ENCODE measurements at regions not wholly inside any gene's neighbourhood (a gene's known extent, or its start where the extent isn't known, plus 50 kb on each side); places are given as distances from the start of the nearest gene placed in this dataset.

GRCh38 chr3:19060404-19060803, 87.9 kb upstream of the KCNH8 start:
- TF ChIP-seq EP300 (IDR thresholded peaks at IDR 0.05) (no peak), CTCF (IDR thresholded peaks at IDR 0.05) (no peak)

Data from sigmoid colon (tissue), 4 donors.